HG02885 (cell line): ENCODE measurements at regions not wholly inside any gene's neighbourhood (a gene's known extent, or its start where the extent isn't known, plus 50 kb on each side); places are given as distances from the start of the nearest gene placed in this dataset.
"Not testable (repeated sequence)": the region's sequence is repeated elsewhere in the genome, so short reads cannot be mapped to it uniquely, and the experiment has no call there.

Experiments
- ATAC-seq: cut with Tn5 transposase; IDR thresholded peaks from one replicate; pipeline ENCODE4 v1.9.1; 2021; ENCODE audit warnings: mild to moderate bottlenecking; ENCODE audit not compliant: unreplicated experiment, poor library complexity

DNA sequence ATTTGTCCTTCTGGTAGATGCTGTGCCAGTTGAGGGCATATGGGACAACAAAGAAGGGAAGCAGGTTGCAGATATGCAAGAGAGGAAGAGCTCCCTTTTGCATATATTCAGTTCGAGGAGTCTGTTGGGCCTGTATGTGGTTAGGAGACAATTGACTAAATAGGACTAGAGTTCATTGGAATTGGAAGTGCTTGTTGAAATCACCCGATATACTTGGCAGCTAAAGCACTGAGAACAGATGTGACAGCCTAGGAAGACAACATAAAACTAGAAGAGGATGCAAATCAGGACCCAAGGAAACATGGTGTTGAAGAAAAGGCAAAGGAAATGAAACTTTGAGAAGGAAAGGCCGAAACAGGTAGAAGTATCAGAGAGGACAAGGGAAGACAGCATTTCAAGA, 215.2 kb upstream of the P2RY1 start:
- no peak for ATAC-seq

DNA sequence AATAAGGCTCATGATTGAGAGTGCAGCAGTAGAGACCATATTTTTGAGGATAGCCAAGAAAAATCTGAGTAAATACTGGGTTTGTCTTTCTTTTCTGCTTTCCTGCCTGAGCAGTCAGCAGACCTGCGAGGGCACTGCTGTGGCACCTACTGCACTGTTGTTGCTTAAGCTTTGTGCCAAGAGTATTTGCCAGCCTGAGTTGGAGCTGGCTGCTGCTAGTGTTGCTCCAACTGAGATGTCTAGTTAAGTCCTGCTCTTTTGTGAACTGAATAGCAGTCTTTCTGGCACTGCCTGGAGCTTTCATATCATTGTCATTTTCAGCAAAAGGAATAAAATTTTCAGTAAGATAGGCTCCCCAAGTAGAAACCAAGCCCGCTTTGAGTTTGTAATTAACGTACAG, 214.5 kb upstream of the P2RY1 start:
- no peak for ATAC-seq

DNA sequence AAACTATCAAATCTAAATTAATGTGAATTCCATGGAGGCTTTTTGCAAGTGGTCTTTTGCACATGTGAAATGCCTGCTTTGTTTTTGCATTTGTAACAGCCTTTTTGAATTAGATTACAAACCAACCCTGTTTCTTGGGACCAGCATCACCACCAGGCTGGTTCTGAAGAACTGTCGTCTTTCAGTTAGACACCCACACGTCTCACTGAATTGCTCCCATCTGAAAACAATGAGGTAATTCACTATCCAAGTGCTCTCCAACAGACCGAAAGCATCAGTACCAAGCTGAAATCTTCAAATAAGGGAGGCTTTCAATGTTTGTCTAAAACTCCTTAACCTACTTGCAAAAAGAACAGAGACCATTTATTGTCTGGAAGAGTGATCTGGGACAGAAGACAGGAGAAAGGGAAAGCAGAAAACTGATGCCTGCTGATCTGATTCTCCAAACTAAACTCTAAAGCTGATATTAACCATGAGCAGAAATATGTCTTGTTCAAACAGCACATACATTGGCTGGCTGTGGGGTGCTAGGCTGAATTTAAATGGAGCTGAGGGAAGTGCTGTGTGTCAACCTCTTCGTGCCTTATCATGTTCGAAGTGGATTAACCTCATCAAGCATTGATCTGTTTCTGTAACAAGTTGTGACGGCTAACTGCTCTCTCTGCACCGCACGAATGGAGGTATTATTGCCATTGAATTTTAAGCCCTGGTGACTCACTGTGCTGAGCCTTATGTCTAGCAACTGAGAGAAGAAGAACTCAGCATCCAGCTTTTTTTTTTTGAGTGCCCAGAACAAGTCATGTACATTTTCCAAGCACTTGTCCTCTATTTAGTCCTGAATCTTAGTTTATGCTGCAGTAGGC, 213.7 kb upstream of the P2RY1 start:
- no peak for ATAC-seq

DNA sequence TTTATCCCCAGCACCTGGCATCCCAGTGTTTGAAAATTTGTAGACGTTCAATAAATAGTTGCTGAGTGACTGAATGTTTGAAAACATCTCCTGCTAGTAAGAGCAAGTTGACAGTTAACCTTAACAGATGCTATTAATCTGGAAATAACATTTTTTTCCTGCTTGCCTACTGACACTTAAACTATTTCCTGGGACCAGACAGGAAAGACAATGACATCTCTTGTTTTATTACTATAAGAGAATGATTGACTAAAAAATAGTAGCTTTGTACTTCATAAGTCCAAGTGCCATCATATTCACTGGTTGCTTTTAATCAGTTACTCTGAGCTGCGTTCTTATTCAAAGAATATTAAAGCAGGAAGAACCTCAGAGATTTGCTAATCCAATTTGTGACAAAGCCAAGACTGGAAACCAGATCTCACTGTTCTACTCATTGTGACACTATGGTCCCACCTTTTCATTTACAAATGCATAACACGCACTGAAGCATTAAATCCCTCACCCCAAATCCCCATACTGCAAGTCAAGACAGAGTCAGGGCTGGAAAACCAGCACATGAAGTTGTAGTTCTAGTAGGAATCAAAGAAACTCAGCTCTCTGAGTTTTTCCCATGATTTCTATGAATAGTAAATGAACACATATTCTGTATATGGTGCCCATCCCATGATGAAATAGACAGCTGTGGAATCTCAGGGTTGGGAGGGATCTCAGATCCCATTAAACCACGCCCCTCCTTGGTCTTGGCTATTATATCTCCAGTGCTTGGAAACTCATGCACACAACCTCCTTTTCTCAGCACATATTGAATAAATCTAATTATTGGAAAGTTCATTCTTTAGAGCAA, 212.7 kb upstream of the P2RY1 start:
- no peak for ATAC-seq

DNA sequence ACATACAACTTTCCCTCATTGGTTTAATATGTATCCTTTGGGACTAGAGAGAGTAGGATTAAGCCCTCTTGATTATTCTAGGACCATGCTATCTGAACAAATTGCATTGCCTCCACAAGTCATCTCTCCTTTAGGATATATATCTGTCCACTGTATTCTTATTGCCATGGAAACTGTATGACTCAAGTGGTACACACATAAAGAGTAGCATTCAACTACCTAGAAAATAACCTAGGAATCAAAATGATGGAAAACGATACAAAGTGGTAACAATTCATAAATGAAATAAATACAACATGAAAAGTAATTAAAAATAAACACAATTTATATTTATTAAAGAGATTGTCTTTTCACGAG, 212.1 kb upstream of the P2RY1 start:
- ATAC-seq: no peak

DNA sequence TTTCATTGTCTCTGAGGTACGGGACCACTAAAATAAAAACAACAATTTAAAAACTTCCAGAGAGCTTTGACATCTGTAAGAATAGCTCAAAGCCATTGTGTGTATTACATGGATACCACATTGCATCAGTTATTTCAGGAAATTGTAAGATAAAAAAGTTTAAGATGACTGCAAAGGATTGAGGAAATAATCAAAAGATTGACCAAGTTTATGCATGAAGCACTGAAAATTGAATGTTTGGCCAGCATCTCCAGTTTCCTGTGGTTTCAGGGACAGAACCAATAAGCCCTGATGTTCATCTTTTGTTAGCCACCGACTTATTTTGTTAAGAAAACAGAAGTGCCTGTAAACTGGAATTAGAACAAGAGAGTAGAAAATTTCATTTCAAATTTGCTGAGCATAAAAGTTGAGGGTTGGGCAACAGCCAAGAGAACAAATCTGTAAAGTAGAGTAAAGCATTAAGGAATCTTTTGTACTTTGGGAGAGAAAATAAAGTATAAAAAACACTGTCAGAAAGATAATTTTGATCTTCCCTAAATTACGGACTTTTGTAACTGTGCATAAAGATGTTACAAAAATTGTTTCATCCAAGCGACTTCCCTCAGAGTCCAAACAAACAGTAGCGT, 211.5 kb upstream of the P2RY1 start:
- no peak for ATAC-seq

DNA sequence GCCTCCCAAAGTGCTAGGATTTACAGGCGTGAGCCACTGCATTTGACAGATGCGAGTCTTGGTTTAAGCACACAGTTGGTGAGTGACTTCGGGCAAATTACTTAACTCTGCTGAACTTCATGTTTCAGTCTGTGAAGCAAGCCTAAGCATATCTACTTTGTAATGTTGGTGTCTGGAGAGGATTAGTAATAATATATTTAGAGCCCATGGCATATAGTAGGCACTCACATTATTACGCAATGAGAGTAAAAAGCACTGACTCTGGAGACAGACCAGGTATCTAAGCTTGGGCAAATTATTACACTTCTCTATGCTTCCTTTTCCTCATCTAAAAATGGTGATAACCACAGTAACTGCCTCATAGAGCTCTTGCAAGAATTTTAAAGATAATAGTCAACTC, 208.7 kb upstream of the P2RY1 start:
- no peak for ATAC-seq

DNA sequence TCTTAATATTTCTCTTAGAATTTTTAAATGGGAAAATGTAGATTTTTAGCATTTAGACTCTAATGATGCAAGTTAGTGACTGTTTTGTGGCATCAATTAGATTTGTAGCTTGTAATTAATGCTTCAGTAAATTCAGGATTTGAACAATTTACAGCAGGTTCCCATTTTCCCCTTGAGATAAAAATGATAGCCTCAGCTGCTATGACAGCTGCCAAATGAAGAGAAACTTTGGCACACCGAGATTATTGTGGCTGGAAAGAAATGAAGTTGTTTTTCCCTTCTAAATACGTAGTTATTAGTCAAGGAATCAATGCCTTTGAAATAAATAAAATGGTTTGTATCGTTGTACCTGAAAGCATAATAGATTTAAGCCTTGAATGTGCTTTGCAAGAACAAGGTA, 206.4 kb upstream of the P2RY1 start:
- ATAC-seq: no peak

DNA sequence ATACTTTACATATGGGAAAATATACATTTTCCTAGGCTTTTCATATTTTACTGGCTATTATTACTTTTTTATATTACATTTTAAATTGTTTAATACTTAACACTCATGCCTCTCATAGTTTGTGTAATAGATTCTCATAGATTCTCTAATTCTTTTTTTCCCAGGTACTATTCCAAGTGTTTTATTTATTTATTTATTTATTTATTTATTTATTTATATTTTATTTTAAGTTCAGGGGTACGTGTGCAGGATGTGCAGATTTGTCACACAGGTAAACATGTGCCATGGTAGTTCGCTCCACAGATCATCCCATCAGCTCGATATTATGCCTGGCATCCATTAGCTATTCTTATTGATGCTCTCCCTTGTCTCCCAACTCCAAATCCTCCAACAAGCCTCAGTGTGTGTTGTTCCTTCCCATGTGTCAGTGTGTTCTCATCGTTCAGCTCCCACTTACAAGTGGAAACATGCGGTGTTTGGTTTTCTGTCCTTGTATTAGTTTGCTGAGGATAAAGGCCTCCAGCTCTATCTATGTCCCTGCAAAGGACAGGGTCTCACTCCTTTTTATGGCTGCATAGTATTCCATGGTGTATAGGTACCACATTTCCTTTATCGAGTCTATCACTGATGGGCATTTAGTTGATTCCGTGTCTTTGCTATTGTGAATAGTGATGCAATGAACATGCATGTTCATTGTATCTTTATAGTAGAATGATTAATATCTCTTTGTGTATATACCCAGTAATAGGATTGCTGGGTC, 205.4 kb upstream of the P2RY1 start:
- ATAC-seq: no peak

DNA sequence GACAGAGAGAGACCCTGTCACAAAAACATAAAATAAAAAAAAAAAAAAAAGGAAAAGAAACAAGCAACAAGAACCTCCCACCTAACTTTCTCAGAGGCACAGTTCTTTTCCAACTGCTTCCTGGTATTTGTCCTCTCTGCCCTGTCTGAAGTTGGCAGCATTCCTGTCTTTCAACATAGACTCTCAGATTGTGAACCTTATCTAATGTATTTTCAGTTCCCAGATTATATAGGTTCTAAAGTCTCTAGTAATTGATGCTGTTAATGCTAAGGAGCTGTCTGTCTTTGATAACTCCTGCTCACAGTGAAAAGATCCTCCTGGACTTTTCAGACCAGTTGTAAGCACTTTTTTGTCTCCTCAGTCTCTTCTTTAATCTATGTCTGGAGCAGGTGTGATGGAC, 199.5 kb upstream of the P2RY1 start:
- ATAC-seq: no peak

DNA sequence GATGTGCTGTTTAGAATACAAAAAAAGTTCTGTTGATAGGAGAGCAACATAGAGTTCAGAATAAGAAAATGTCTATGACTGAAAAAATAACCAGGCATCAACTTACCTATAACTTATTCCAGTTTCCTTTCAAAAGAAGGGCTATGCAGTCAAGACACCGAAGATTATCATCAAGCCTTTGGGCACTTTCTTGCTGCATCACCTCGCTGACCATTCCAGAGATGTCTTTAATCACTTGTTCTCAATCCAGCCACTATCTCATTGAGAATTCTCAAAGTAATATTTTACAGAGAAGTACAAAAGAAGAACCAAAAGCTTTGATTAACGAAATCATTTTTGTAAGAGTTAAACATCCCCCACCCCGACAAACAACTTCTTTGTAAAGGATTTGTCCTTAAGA, 198.3 kb upstream of the P2RY1 start:
- ATAC-seq: no peak

DNA sequence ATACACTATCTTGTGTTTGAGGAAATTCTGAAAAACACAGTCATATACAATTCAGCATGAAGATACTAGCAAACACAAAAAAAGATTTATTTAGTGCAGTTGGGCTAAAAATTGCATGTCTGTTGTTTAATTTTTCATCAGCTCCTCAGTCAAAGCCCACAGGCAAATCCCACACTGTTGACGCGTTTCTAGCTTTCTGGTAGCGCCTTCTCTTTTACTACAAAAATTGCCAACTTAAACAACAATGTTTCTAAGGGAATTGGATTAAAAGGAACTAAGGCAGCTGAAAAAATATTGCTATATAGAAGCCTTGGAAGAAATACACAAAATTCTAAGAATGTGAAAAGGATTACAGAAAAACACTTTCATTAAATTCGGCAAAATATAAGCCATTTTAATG, 196.7 kb upstream of the P2RY1 start:
- ATAC-seq: no peak

DNA sequence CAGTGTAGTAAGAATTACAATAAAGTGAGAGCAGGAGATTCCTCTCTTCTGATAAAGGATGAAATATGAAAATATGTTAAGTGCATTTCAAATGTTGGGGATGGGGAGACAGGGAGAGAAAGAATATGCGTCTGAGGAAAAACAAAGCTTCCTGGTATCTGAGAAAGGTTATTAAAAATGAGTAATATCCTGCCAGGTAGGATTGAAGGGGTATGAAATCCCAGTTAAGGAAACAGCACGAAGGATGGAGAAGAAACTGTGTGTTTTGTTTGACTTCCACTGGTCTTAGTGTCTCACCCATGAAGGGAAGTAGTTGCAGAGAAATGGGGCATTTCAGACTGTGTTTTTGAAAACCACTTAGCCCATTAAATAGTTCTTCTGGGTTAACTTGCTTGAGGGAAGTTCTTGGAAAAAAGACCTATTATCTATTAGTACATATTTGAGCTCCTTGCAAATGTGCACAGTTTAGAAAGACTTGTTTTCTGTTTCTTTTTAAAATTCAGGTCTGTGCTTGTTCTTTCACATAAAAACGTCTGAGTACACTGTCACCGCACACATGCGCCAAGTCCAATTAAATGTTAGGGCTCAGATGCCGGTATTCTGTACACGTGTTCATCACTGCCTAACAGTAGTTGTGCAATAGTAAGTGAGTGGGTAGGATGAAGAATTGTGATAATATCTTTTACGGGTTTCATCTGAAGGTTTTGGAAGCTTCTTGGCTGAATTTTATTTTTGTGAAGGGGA, 196.1 kb upstream of the P2RY1 start:
- no peak for ATAC-seq

DNA sequence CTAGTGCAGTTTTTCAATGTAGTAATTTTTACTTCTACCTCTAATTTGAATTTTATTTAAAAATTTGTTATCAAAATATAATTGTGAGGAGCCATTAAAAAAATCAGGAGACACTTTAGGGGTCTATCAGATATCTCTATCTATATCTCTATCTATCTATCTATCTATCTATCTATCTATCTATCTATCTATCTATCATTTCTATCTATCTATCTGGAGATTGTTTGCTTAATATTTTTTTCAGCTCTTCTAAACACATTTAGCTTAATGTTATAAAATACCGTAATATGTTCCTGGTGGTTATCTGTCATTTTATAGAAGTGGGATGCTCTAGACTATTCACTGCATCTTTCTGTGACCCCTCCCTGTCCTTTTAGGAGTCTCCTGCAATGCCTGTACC, 193.7 kb upstream of the P2RY1 start:
- no peak for ATAC-seq

DNA sequence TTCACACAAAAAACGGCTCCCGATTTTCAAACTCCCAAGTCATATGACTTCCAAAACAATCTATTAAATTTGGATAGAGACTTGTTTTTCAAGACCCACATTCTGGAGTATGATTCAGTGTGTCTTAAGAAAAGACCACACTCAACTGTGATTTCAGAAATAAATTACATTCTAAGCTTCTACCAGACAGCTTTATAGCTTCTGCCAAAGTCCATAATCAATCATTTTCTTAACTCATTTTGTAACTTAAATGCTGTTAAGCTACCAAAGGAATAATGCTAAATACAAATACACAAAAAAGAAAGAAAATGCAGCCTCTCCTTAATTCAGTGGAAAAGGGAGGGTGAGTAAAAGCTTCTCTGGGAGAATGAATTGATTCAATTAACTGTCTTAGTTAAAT, 192.3 kb upstream of the P2RY1 start:
- ATAC-seq: no peak

DNA sequence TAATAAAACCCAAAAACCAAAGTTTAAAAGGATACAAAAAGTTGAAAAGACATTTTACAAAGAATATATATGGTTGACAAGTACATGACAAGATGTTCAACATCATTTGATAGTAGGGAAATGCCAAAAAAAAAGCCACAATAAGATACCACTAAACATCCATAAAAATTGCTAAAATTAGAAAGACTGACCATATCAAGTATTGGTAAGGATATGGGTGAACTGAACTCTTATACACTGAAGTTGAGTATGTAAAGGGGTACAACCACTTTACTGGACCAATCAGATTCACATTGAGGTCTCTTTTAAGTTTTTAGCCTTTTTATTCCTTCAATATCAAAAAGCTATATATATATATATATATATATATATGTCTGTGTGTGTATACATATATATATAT, 190.5 kb upstream of the P2RY1 start:
- ATAC-seq: no peak

DNA sequence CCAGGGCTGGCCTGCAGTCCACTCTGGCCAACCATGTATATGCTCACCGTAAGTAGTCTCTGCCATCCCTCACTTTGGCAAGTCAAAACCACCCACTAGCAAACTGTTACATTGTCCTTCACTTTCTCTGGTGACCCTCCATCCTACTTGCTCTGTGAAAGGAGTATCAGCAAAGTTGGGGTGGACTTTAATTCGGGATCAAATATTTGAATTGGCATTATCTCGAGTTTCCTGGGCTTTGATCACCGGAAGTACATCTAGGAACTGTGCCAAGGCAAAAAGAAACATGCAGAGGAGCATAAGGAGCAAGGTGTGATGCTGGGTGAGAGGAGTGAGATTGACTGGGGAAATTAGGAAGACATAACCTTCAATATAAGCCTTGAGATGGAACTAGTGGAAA, 188.9 kb upstream of the P2RY1 start:
- no peak for ATAC-seq

DNA sequence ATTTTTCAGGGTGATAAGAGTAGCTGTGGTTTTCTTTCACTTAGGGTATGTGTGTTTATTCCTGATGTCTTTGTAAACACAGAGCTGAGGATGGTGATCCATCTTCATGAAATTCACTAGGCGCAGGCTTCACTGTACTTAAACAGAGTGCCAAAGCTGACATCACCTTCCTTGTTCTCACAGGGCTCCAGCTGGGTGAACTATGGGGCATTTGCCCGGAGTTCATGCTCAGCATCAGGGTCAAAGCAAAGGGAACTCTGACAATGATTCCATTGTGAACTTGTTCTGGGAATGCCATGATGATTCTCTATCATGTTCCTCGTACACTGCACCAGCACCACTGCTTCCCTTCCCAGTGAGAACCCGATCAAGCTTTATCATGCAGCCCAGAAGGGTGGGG, 184.8 kb upstream of the P2RY1 start:
- ATAC-seq: no peak

DNA sequence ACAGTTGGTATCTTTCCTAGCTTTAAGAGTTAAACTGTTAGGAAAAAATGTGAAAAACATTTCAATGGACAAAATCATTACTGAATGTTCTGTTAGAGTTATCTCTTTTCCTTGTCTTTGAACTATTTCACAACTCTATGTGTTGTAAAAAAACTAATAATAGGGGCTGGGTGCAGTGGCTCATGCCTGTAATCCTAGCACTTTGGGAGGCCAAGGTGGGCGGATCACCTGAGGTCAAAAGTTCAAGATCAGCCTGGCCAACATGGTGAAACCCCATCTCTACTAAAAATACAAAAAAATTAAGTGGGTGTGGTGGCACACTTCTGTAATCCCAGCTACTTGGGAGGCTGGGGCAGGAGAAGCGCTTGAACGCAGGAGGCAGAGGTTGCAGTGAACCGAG, 184.0 kb upstream of the P2RY1 start:
- ATAC-seq: not testable (repeated sequence)
